Activated B cell treated with CpG ODN at 0.5 μM for 24 hours (primary cell): ENCODE measurements at regions not wholly inside any gene's neighbourhood (a gene's known extent, or its start where the extent isn't known, plus 50 kb on each side); places are given as distances from the start of the nearest gene placed in this dataset.

Source experiments
- ATAC-seq: fragments of 200-7000 bp; cut with Tn5 transposase; one replicate; pipeline ENCODE4 v1.10.0; 2021; ENCODE audit warnings: low read depth, mild to moderate bottlenecking, moderate library complexity
- CTCF ChIA-PET: fragments of 350-600 bp; sonication (Branson Sonifier 250); formaldehyde crosslinking; loops from one replicate; lab custom pipeline; 2021; ENCODE audit warnings: antibody characterized with exemption; lab: Charles Lee
- POLR2A ChIA-PET: fragments of 350-600 bp; sonication (Branson Sonifier 250); formaldehyde crosslinking; loops from one replicate; lab custom pipeline; 2021; ENCODE audit warnings: antibody characterized with exemption; lab: Charles Lee
- DNase-seq: peaks from one replicate; pipeline ENCODE4 v3.0.0; 2022
- H3K27ac Mint-ChIP-seq: one replicate; pipeline ENCODE4 v1.8.0; 2020; ENCODE audit warnings: mixed read lengths
- H3K27me3 Mint-ChIP-seq: one replicate; pipeline ENCODE4 v1.8.0; 2021; ENCODE audit warnings: mixed read lengths
- H3K36me3 Mint-ChIP-seq: one replicate; pipeline ENCODE4 v1.8.0; 2021; ENCODE audit warnings: low read depth, mixed read lengths
- H3K4me1 Mint-ChIP-seq: one replicate; pipeline ENCODE4 v1.8.0; 2021; ENCODE audit warnings: mixed read lengths
- H3K4me3 Mint-ChIP-seq: one replicate; pipeline ENCODE4 v1.8.0; 2020; ENCODE audit warnings: mild to moderate bottlenecking, mixed read lengths
- H3K9me3 Mint-ChIP-seq: one replicate; pipeline ENCODE4 v1.8.0; 2020; ENCODE audit warnings: mixed read lengths
- CTCF ChIP-seq: fragments of 200-600 bp; IDR thresholded peaks from one replicate; pipeline ENCODE4 v1.8.0; 2022; ENCODE audit warnings: antibody characterized with exemption, mild to moderate bottlenecking
- intact Hi-C: fragments of 100-400 bp; cut with micrococcal nuclease; formaldehyde crosslinking; loops from one replicate; pipeline ENCODE4 v1.15.1; 2024

GRCh38 chr4:188536826-188537225 is 397.6 kb downstream of the TRIML1 start:
- no peak for TF ChIP-seq CTCF
- intact Hi-C loops, result no loop called here
- no peak overlapping the region for H3K4me3 Mint-ChIP-seq

GRCh38 chr4:188550296-188550695 is 411.1 kb downstream of the TRIML1 start:
- Mint-ChIP-seq H3K4me1 (no peaks in the 10 kb centered on the region), H3K4me3 (no peak overlapping the region), H3K36me3 (no peaks in the 10 kb centered on the region), H3K27me3 (no peaks in the 10 kb centered on the region), H3K9me3 (no peaks in the 10 kb centered on the region), H3K27ac (no peak overlapping the region)
- ChIA-PET POLR2A (no interaction called here), CTCF (no interaction called here)
- no peak for DNase-seq
- intact Hi-C loops, result no loop called here
- no peak for TF ChIP-seq CTCF
- no peak for ATAC-seq

More at GRCh38 chr4:188536826-188537225, 397.6 kb downstream of the TRIML1 start:
- CTCF ChIA-PET, result no interaction called here
- peaks cover 17% of the 10 kb centered on the region for H3K9me3 Mint-ChIP-seq
- ATAC-seq, result no peak
- no peak for DNase-seq
- no peaks in the 10 kb centered on the region for H3K36me3 Mint-ChIP-seq
- H3K27me3 Mint-ChIP-seq, result no peaks in the 10 kb centered on the region
- no peak overlapping the region for H3K27ac Mint-ChIP-seq
- H3K4me1 Mint-ChIP-seq, result no peaks in the 10 kb centered on the region
- POLR2A ChIA-PET, result no interaction called here

GRCh38 chr4:188551156-188551555 is 411.9 kb downstream of the TRIML1 start:
- ChIA-PET POLR2A (no interaction called here), CTCF (no interaction called here)
- ATAC-seq (no peak), DNase-seq (no peak)
- no peaks in the 10 kb centered on the region for H3K9me3 Mint-ChIP-seq
- intact Hi-C loops, result no loop called here
- no peaks in the 10 kb centered on the region for H3K27me3 Mint-ChIP-seq
- TF ChIP-seq CTCF, result no peak
- no peaks in the 10 kb centered on the region for H3K36me3 Mint-ChIP-seq
- no peak overlapping the region for H3K4me3 Mint-ChIP-seq
- H3K27ac Mint-ChIP-seq, result no peak overlapping the region
- H3K4me1 Mint-ChIP-seq, result no peaks in the 10 kb centered on the region

- no peak overlapping the region for H3K27ac Mint-ChIP-seq
- intact Hi-C loops, result no loop called here
- POLR2A ChIA-PET, result no interaction called here
- no peaks in the 10 kb centered on the region for H3K27me3 Mint-ChIP-seq
- CTCF ChIA-PET, result no interaction called here
- DNase-seq (no peak), ATAC-seq (no peak)
- H3K4me1 Mint-ChIP-seq, result no peaks in the 10 kb centered on the region
- H3K36me3 Mint-ChIP-seq, result no peaks in the 10 kb centered on the region
- peaks cover 3% of the 10 kb centered on the region for H3K9me3 Mint-ChIP-seq
- no peak for TF ChIP-seq CTCF
- no peak overlapping the region for H3K4me3 Mint-ChIP-seq
These were observed 413.6 kb downstream of the TRIML1 start for GRCh38 chr4:188552741-188553275.

GRCh38 chr4:188554413-188554812 is 415.2 kb downstream of the TRIML1 start:
- Mint-ChIP-seq H3K9me3 (peaks cover 3% of the 10 kb centered on the region), H3K4me1 (no peaks in the 10 kb centered on the region), H3K27ac (no peak overlapping the region), H3K36me3 (no peaks in the 10 kb centered on the region), H3K4me3 (no peak overlapping the region), H3K27me3 (no peaks in the 10 kb centered on the region)
- intact Hi-C loops, result no loop called here
- DNase-seq (no peak), ATAC-seq (no peak)
- no peak for TF ChIP-seq CTCF
- CTCF ChIA-PET, result no interaction called here
- POLR2A ChIA-PET, result no interaction called here
